Brain microvascular endothelial cell (primary cell): ENCODE measurements at regions not wholly inside any gene's neighbourhood (a gene's known extent, or its start where the extent isn't known, plus 50 kb on each side); places are given as distances from the start of the nearest gene placed in this dataset.

Source experiments
- DNase-seq: peaks from one replicate; pipeline ENCODE4 v3.0.0-alpha.2; 2020
- H3K27ac ChIP-seq: fragments of 250-450 bp; sonication (Bioruptor Pico); 2 replicates; pipeline ENCODE4 v1.5.1; 2020; ENCODE audit warnings: mild to moderate bottlenecking, moderate library complexity
- H3K27me3 ChIP-seq: fragments of 250-450 bp; sonication (Bioruptor Pico); replicated peaks from 2 replicates; pipeline ENCODE4 v1.5.1; 2020; ENCODE audit warnings: mild to moderate bottlenecking
- H3K36me3 ChIP-seq: fragments of 250-450 bp; sonication (Bioruptor Pico); replicated peaks from 2 replicates; pipeline ENCODE4 v1.5.1; 2020; ENCODE audit warnings: mild to moderate bottlenecking
- H3K4me3 ChIP-seq: 2 replicates; pipeline ENCODE4 v1.5.1; 2011; ENCODE audit warnings: low read depth, mild to moderate bottlenecking, control low read depth, low read length, moderate library complexity
- CTCF ChIP-seq: IDR thresholded peaks from 2 replicates; pipeline ENCODE4 v1.5.1; 2011; ENCODE audit warnings: low read depth, mild to moderate bottlenecking, moderate library complexity, low read length, control low read depth, inconsistent platforms; ENCODE audit errors: missing control alignments
- in situ Hi-C: cut with HindIII; loops from 2 replicates; pipeline ENCODE4 v1.10.0; 2017; ENCODE audit warnings: low sequenced_read_pairs, low pct_ligation_motif_present

DNA sequence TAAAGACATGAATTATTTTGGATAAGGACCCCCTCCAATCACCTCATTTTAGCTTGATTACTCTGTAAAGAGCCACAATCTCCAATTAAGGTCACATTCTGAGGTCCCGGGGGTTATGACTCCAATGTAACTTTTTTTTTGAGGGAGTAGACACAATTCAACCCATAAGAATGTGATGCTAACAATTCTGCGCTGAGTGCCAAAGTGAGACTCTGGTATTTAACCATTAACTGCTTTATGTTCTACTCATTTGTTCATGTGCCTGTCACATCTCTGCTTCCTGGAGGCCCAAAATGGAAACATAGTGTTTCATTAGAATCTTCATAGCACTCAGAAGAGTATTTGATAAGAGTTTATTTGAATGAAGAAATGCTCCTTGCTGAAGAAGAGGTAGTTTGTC, 234.8 kb downstream of the CPE start:
- Histone ChIP-seq H3K27me3 (no peaks in the 10 kb centered on the region), H3K4me3 (no peak overlapping the region), H3K36me3 (no peaks in the 10 kb centered on the region), H3K27ac (no peak overlapping the region)
- TF ChIP-seq CTCF = no peak
- DNase-seq = no peak
- in situ Hi-C loops = no loop called here

- Histone ChIP-seq H3K4me3 (no peak overlapping the region), H3K36me3 (no peaks in the 10 kb centered on the region), H3K27ac (no peak overlapping the region), H3K27me3 (no peaks in the 10 kb centered on the region)
- in situ Hi-C loops = no loop called here
- TF ChIP-seq CTCF = no peak
- DNase-seq = no peak
These were observed 242.1 kb downstream of the CPE start for GRCh38 chr4:165620913-165621312.

DNA sequence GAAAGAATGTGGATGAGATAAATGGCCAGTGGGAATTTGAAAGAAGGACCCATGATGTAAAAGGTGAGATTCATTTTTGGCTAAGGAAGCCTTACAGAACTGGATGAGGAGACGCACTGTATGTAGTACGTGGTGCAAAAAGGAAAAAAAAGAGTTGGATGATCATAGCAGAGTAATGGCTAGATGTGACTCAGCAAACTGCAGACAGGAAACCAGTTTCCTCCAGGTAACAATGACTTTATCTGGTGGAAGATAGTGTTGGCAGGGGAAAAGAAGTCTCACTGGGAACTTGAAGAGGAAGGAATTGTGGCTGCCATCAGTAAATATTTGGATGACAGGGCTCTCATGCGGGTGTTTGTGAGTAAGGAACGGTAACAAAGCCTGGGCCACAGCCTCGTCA, 243.2 kb downstream of the CPE start:
- no peaks in the 10 kb centered on the region for H3K36me3 ChIP-seq
- no peaks in the 10 kb centered on the region for H3K27me3 ChIP-seq
- H3K4me3 ChIP-seq = no peak overlapping the region
- TF ChIP-seq CTCF = no peak
- no peak for DNase-seq
- in situ Hi-C loops = no loop called here
- no peak overlapping the region for H3K27ac ChIP-seq

- TF ChIP-seq CTCF = no peak
- H3K27me3 ChIP-seq = no peaks in the 10 kb centered on the region
- in situ Hi-C loops = no loop called here
- no peak overlapping the region for H3K4me3 ChIP-seq
- DNase-seq = no peak
- no peak overlapping the region for H3K27ac ChIP-seq
- H3K36me3 ChIP-seq = no peaks in the 10 kb centered on the region
These were observed 246.5 kb downstream of the CPE start for GRCh38 chr4:165625281-165625680.

DNA sequence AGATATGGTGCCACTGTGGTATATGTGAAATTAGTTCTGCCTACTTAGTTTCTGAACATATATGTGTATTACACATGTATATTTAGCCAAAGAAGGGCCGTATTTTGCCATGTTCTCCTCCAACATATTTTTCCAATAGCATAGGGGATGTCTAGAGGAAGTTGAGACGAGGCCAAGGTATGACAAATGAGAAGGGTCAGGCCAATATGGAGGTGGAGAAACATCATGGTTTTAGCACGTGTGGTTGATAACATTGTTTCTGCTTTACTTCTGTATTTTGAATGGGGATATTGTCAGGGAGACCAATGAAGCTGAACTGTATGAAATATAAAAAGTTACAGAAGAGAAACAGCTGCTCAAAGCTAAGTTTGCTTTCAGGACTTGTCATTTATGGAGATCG, 246.7 kb upstream of the TLL1 start:
- Histone ChIP-seq H3K36me3 (no peaks in the 10 kb centered on the region), H3K27ac (no peak overlapping the region), H3K4me3 (no peak overlapping the region), H3K27me3 (no peaks in the 10 kb centered on the region)
- no peak for DNase-seq
- TF ChIP-seq CTCF = no peak
- in situ Hi-C loops = no loop called here

GRCh38 chr4:165627128-165627527, 245.9 kb upstream of the TLL1 start:
- in situ Hi-C loops = no loop called here
- H3K27ac ChIP-seq = no peak overlapping the region
- no peak for TF ChIP-seq CTCF

More at GRCh38 chr4:165627128-165627527, 245.9 kb upstream of the TLL1 start:
- Histone ChIP-seq H3K27me3 (no peaks in the 10 kb centered on the region), H3K4me3 (no peak overlapping the region), H3K36me3 (no peaks in the 10 kb centered on the region)
- DNase-seq = no peak
